Bone marrow (tissue), 2 donors: ENCODE measurements at regions not wholly inside any gene's neighbourhood (a gene's known extent, or its start where the extent isn't known, plus 50 kb on each side); places are given as distances from the start of the nearest gene placed in this dataset.
"Not testable (repeated sequence)": the region's sequence is repeated elsewhere in the genome, so short reads cannot be mapped to it uniquely, and the experiment has no call there.

Experiments used
- DNase-seq, 2 donors: peaks; one replicate each; lab custom pipeline; 2025; lab: John Stamatoyannopoulos, UW

- no peak for DNase-seq
Measured at GRCh38 chr7:153408360-153409335, 643.5 kb upstream of the DPP6 start.

DNA sequence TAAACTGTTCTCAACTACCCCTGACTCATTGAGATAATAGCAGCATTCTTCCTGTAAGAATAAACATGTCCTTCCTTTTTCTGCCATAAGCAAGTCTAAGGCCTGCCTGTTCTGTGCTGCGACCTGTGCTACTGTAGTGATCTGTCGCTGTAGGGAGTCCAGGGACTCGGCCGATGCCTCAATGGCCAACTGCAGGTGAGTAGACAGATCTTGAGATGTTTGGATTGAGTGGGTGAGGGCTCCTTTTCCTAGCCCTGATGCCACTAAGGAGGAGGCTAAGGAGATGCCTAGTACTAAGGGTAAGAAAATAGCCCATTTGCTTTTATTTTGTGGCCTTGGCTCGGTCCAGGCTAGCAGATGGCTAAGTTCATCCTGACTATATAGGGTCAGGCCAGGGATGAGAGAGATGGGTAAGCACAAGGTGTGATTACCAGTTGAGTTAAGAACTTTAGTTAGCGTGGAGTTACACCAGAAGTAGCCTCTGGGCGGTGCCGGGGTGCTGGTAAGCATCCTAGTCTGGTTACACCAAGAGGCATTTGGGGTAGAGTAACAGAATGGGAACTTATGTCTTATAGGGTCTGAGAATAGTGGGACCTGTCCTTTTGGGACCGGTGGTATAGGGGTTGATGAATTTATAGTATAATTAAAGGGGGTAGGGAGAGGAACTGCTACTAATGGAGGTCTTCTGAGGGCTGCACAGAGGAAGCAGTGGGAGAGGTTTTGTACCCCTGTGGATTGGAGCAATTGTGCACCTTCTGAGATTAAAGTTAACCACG is 642.4 kb upstream of the DPP6 start:
- not testable (repeated sequence) for DNase-seq

- DNase-seq: not testable (repeated sequence)
Measured at GRCh38 chr7:153410997-153411642, 641.1 kb upstream of the DPP6 start.

GRCh38 chr7:153412114-153412823 is 639.9 kb upstream of the DPP6 start:
- not testable (repeated sequence) for DNase-seq

DNA sequence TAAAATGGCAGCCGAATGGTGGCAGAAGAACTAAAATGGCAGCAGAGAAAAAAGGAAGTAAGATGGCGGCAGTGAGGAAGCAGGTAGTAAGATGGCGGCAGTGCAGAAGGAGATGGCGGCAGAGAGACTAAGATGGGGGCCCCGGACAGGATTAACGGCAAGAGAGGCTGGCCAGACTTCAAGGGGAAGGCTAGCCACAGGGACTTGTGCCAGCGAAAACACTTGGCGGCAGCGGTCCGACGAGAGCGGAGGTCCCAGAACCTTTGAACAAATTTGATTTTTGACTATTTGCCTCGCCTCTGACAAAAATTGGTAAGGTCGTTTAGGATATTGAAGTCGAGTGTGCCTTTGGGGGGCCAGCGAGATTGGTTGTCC is 639.4 kb upstream of the DPP6 start:
- DNase-seq: not testable (repeated sequence)

GRCh38 chr7:153413199-153413539 is 639.0 kb upstream of the DPP6 start:
- DNase-seq: no peak

DNA sequence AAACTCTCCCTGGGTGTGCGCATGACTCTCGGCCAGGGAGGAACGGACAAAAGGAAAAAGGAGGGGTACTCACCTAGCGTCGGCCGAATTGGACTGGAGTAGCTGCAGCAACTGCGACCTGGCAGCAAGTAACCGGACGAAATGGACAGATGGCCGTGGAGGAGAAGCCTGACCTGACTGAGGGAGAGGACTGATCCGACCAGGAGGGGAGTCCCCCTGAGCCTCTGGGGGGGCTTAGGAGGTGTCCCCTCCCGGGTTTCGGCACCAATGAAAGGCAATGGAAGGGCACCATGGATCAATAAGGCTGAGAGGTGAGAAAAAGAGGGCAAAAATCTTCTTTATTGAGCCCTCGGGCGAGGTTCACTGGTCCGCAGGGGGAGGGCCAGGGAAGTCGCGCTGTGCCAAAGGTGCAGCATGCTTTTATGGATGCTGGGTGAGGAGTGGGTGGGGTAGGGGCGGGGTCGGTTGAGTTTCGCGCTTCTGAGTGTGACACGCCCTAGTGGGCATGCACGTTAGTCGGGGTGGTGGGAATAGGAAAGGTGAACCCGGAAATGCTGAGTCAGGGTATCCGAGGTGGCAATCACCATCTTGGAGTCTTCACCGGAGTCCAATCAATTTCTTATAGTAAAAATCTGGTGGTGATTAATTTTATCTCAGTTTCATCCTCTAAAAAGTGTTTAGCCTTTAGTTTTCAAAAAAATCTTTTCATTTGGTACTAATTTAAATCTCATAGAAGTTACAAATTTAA is 638.5 kb upstream of the DPP6 start:
- DNase-seq: no peak

DNA sequence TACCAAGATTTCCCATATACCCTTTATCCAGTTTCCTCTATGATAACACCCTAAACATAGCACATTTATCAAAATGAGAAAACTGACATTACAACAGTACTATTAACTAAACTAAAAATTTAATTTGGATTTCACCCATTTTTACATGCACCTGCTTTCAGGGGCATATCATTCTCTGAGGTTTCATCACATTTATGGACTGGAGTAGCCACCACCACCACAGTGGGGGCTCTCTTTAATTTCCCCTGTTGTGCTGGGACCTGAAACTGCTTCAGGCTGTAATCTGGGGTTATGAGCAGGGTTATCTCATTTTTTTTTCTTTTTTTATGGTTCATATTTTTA is 637.9 kb upstream of the DPP6 start:
- DNase-seq: no peak

GRCh38 chr7:153415632-153416031 is 636.6 kb upstream of the DPP6 start:
- no peak for DNase-seq

DNA sequence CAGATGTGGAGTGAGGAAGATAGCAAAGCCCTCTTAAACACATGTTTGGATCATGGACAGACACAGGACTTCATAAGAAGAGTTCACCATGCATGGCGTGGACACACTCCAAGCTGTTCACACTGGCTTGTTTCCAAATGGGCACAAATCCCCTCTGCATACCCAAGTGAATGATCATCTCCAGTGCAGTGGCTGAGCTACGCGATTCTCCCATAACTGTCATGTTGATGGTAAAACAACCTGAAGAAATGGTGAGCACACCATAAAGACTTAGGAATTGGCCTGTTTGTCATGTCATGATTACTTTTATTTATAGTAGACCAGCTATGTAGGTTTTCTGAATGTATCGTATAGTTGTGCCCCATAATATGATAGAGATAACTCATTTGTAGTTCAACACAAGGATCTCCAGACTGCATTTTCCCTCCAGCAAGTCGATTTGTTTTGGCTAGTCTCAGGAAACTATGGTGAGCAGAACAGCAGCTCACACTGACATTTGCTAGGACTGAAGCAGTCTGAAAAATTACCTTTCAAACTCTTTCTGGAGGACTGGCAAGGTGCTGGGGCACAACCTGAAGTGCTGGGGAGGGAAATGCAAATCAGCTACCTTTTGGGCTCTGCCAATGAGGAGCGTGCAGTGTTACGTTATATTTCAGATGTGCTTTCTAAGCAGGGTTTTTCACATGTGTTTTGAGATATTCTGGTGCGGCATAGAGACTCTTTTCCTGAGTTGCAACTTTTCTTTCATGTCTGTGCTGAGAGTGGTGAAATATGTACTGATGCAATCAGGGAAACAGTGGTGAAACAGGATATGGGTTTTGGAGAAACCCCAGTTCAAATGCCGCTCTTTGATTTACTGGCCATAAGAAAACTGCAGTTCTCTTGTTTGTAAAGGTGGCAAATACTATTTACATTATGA is 629.6 kb upstream of the DPP6 start:
- no peak for DNase-seq

DNA sequence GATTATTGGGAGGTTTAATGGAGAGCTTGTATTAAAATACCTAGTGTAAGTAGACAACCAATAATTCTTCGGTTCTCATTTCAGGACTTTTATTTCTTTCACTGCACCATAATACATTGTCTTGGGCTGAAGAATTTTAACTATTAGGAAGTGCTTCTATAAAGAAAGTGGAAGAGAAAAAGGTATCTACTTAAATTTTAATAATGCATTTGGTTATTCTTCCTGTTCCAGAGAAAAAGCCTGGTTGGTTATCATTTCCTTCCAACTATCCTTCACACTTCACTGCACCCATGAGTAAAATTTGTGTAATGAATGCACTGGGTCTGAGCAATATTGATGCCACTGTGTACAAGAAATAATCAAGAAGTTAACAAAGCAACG is 629.0 kb upstream of the DPP6 start:
- DNase-seq: no peak

DNA sequence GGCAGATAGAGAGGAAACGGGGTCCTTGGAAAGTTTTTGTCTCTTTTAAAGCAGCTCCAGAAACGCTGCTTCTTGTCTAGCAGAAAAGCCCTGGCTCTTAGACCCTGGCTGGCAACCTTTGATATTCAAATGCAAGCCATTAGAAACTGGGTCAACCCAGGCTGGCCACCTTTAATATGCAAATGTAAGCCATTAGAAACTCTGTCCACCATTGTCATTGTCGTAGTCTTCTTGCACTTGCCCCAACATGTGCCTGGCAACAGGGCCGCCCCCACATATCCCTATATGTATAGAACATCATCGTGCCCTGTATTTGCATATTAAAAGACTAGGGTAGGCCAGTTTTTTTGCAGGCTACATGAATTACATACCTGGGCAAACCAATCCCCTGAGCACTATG is 621.3 kb upstream of the DPP6 start:
- no peak for DNase-seq

- no peak for DNase-seq
Measured at GRCh38 chr7:153432063-153432462, 620.1 kb upstream of the DPP6 start.

DNA sequence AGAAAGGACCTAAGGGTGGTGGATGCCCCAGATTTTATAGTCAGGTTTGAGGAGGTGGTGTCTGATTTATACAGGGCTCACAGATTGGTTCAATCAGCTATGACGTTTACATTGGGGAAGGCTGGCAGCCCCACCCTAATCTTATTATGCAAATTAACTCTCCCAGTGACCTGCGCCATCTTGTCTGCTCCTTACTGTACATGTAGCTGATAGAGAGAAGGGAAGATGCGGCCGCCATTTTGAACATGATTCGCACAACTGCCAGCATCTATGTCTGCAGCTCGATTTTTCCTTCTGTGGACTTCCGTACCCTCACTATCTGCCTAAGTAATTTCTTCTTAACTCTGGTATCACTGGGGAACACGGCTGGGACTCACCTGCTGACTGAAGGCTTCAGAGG is 619.0 kb upstream of the DPP6 start:
- DNase-seq: no peak

DNA sequence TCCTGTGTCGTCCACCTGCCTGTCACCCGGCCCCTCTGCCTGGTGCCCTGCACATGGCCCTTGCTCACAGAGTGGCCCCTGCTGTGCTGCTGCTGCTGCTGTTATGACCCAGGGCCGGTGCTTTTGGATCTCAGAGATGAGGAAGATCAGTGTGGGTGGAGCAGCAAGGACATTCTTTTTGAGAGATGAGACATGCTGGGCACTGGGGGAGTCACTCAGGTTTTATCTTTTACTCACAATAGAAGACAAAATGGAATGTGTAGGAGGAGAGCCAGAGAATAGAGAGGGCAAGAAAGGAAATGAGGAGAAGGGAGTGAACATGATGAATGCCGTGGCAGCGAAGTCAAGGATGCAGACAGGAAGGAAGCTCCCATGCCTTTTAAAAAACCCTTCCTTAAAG is 611.5 kb upstream of the DPP6 start:
- no peak for DNase-seq

DNA sequence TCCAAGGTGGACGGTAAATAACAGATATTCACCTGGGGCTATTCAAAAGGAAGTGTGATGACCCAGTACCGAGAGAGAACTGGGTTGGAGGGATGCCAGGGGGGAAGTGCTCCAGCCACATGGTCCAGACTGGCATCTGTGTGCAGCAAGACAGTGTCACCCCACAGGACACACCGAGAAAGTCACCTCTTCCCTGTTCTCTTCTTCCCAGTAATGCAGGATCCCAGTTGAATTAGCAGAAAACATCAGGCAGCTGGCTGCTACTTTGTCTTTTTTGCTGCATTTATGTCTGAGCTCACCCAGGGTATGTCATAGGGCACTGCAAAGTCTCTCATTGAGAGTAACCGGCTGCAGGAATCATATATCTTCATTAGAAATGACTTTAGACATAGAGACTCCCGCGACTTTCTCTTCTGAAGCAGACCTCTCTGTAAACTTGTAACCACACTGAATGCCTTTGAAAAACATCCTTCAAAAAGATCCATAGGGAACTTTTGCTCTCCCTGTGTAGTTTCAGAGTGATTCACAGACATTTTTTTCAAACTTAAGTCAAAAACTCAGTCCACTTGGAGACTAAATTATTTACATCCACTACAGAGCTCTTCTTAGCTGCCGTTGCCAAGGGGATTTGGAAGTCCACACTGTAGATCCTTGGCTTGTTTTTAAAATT is 609.0 kb upstream of the DPP6 start:
- DNase-seq: no peak

DNA sequence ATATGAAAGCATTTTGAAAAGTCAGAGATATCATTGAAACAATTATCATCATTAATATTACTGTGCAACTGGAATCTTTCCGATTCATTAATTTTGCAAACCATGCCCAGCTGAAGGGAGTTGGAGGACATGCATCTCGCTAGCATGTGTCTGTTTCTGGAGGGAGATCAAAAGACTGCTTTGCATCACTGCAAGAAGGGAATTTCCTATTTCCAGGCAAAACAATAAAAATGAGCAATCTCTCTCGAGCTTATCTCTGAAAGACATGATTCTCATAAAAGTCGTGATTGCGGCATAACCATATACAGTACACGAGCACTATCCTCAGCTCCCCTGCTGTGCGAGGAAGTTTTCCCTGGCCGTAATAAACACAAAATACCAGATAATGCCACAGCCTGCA is 607.6 kb upstream of the DPP6 start:
- DNase-seq: no peak

DNA sequence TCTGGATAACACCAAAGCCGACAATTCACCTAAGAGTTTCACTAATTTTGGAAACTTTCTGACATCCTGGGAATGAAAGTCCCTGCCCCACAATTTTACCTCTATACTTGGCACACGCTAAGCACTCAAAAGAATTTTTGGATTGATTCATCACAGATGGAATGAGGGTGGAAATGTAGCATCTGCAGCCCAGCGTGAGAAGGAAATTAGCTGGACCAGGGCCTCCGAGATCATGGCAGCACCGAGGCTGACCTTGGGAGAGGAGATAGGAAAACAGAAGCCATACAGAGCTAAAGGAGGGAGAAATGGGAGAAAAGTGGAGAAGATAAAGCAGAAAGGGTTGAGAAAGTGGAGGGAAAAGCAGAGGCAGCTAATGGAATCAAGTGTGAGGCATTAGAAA is 606.6 kb upstream of the DPP6 start:
- no peak for DNase-seq

- DNase-seq: no peak
Measured at GRCh38 chr7:153446490-153446889, 605.7 kb upstream of the DPP6 start.

DNA sequence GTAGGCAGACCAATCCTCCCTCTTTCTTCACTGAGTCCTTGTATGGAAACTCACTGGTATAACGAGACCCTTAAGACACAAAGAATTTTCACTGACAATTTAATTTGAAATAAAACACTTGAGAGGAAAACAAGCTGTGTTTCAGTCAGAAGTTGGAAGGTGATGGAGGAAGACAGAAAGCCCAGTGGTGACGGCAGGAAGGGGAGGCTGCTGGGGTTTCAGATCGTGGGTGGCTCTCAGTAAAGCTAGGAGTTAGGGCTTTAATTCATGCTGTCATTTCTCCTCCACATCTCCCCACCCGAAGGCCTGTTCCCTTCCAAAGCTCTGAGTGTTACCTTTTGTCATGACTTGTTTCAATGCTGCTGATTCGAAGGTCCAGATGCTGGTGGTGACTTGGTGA is 605.2 kb upstream of the DPP6 start:
- no peak for DNase-seq
